DND-41 (cell line): ENCODE measurements at regions not wholly inside any gene's neighbourhood (a gene's known extent, or its start where the extent isn't known, plus 50 kb on each side); places are given as distances from the start of the nearest gene placed in this dataset.

Experiments
- ATAC-seq: fragments of 200-7000 bp; cut with Tn5 transposase; 3 replicates; pipeline ENCODE4 v1.9.1; 2021; ENCODE audit warnings: low read depth; ENCODE audit not compliant: insufficient read depth
- DNase-seq: peaks from one replicate; pipeline ENCODE4 v3.0.0-alpha.2; 2020
- H2AFZ ChIP-seq: 2 replicates; pipeline ENCODE4 v1.6.0; 2012; ENCODE audit warnings: low read depth, low read length
- H3K27ac ChIP-seq: 2 replicates; pipeline ENCODE4 v1.5.1; 2012; ENCODE audit warnings: low read length, inconsistent platforms
- H3K27me3 ChIP-seq: fragments of 200-600 bp; sonication (generic); 2 replicates; pipeline ENCODE4 v1.6.0; 2012; ENCODE audit warnings: low read length, mild to moderate bottlenecking, inconsistent platforms; ENCODE audit not compliant: insufficient read depth, poor library complexity
- H3K36me3 ChIP-seq: 2 replicates; pipeline ENCODE4 v1.5.1; 2012; ENCODE audit warnings: low read length, inconsistent platforms; ENCODE audit not compliant: insufficient read depth
- H3K4me1 ChIP-seq: 2 replicates; pipeline ENCODE4 v1.5.1; 2012; ENCODE audit warnings: mild to moderate bottlenecking, low read length; ENCODE audit not compliant: insufficient read depth
- H3K4me2 ChIP-seq: 2 replicates; pipeline ENCODE4 v1.6.0; 2012; ENCODE audit warnings: mild to moderate bottlenecking, moderate library complexity, low read length, inconsistent platforms; ENCODE audit not compliant: insufficient read depth
- H3K4me3 ChIP-seq, 2 experiments: fragments of 200-600 bp in 1 of 2; shearing (Covaris generic) in 1 of 2; 2 replicates each; pipeline ENCODE4 v1.5.1; 2012 to 2016; ENCODE audit warnings: inconsistent platforms in 2 of 2, low read length in 2 of 2, mild to moderate bottlenecking in 2 of 2, low read depth in 1 of 2, moderate library complexity in 1 of 2
- H3K79me2 ChIP-seq: 2 replicates; pipeline ENCODE4 v1.6.0; 2012; ENCODE audit warnings: low read length, inconsistent platforms; ENCODE audit not compliant: insufficient read depth
- H3K9ac ChIP-seq: 2 replicates; pipeline ENCODE4 v1.6.0; 2012; ENCODE audit warnings: low read depth, mild to moderate bottlenecking, inconsistent platforms, low read length, moderate library complexity
- H3K9me3 ChIP-seq: 2 replicates; pipeline ENCODE4 v1.5.1; 2012; ENCODE audit warnings: low read length, moderate library complexity, mild to moderate bottlenecking, inconsistent platforms; ENCODE audit not compliant: insufficient read depth, severe bottlenecking
- H4K20me1 ChIP-seq: 2 replicates; pipeline ENCODE4 v1.6.0; 2012; ENCODE audit warnings: low read length; ENCODE audit not compliant: insufficient read depth
- EZH2 ChIP-seq: IDR thresholded peaks from 3 replicates; pipeline ENCODE4 v1.6.1; 2012; ENCODE audit warnings: borderline replicate concordance, low read depth, mild to moderate bottlenecking, moderate library complexity, low read length, inconsistent platforms; ENCODE audit not compliant: severe bottlenecking
- TF ChIP-seq, protein P1 (sequence below): IDR thresholded peaks from 2 replicates; pipeline ENCODE4 v1.5.1; 2012; ENCODE audit warnings: borderline replicate concordance, low read length, moderate library complexity, mild to moderate bottlenecking; ENCODE audit not compliant: poor library complexity, severe bottlenecking; ENCODE audit errors: extremely low read depth

DNA sequence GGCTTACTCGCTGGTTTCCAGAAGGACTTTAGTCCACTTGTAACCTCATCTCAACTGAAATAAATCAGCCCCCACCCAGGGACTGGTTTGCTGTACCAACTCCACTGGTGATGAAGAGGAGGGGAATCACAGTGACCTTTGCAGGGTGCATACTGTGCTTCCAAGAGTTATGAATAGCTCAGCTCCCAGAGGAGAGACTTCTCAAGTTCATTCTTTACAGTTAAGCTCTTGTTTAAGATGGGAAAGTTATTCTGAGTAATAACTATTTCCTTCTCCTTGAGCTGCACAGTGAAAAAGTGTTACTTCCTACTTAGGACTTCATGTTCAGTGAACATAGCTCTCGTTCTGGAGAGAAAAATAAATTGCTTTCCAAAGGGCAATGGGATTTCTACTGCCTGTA is 166.5 kb upstream of the ECI2 start:
- Histone ChIP-seq H3K4me3 (no peak overlapping the region), H3K4me1 (no peaks in the 10 kb centered on the region), H3K27ac (no peak overlapping the region), H4K20me1 (no peaks in the 10 kb centered on the region), H3K9ac (no peak overlapping the region), H3K9me3 (no peaks in the 10 kb centered on the region), H3K27me3 (no peaks in the 10 kb centered on the region), H3K36me3 (no peaks in the 10 kb centered on the region), H3K4me2 (no peak overlapping the region), H2AFZ (no peak overlapping the region), H3K79me2 (no peaks in the 10 kb centered on the region)
- ATAC-seq (no peak), DNase-seq (no peak)
- no peak for TF ChIP-seq EZH2
- TF ChIP-seq, protein P1, sequence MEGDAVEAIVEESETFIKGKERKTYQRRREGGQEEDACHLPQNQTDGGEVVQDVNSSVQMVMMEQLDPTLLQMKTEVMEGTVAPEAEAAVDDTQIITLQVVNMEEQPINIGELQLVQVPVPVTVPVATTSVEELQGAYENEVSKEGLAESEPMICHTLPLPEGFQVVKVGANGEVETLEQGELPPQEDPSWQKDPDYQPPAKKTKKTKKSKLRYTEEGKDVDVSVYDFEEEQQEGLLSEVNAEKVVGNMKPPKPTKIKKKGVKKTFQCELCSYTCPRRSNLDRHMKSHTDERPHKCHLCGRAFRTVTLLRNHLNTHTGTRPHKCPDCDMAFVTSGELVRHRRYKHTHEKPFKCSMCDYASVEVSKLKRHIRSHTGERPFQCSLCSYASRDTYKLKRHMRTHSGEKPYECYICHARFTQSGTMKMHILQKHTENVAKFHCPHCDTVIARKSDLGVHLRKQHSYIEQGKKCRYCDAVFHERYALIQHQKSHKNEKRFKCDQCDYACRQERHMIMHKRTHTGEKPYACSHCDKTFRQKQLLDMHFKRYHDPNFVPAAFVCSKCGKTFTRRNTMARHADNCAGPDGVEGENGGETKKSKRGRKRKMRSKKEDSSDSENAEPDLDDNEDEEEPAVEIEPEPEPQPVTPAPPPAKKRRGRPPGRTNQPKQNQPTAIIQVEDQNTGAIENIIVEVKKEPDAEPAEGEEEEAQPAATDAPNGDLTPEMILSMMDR, result no peak

DNA sequence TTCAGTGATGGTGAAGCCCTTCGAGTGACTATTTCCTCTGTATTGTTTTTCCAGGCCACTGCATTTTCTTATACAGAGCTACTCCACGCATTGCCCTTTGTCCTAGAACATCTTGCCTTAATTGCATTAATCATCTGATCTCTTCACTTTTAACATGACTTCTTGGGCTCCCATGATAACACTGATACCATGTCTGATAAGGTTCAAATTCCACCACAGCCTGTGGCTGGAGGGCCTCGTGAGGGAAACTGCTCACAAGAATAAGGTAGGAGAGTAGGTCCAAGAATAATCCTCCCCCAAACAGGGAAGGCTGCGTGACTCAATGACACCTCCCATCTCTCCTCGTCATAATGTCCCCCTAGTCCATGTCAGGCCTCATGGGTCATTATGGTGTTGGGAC is 165.5 kb upstream of the ECI2 start:
- DNase-seq (no peak), ATAC-seq (no peak)
- H3K36me3 ChIP-seq, result no peaks in the 10 kb centered on the region
- TF ChIP-seq, protein P1, result no peak
- TF ChIP-seq EZH2, result no peak
- H3K4me3 ChIP-seq, result no peak overlapping the region
- H2AFZ ChIP-seq, result no peak overlapping the region
- no peaks in the 10 kb centered on the region for H3K9me3 ChIP-seq
- H3K9ac ChIP-seq, result no peak overlapping the region
- no peaks in the 10 kb centered on the region for H3K79me2 ChIP-seq
- H3K27me3 ChIP-seq, result no peaks in the 10 kb centered on the region
- H3K4me2 ChIP-seq, result no peak overlapping the region
- H3K4me1 ChIP-seq, result no peaks in the 10 kb centered on the region
- no peak overlapping the region for H3K27ac ChIP-seq
- H4K20me1 ChIP-seq, result no peaks in the 10 kb centered on the region

GRCh38 chr6:4299476-4299875 is 164.1 kb upstream of the ECI2 start:
- Histone ChIP-seq H3K9ac (no peak overlapping the region), H3K4me2 (no peak overlapping the region), H3K36me3 (no peaks in the 10 kb centered on the region), H3K4me3 (no peak overlapping the region), H3K4me1 (no peaks in the 10 kb centered on the region), H4K20me1 (no peaks in the 10 kb centered on the region), H3K79me2 (no peaks in the 10 kb centered on the region), H3K27ac (no peak overlapping the region), H3K27me3 (no peaks in the 10 kb centered on the region), H2AFZ (no peak overlapping the region), H3K9me3 (no peaks in the 10 kb centered on the region)
- DNase-seq, result no peak
- ATAC-seq, result no peak
- TF ChIP-seq EZH2, result no peak
- TF ChIP-seq, protein P1, result no peak

- TF ChIP-seq, protein P1, result no peak
- no peak for TF ChIP-seq EZH2
- DNase-seq (no peak), ATAC-seq (no peak)
- Histone ChIP-seq H3K4me3 (no peak overlapping the region), H3K9me3 (no peaks in the 10 kb centered on the region), H3K36me3 (no peaks in the 10 kb centered on the region), H2AFZ (no peak overlapping the region), H4K20me1 (no peaks in the 10 kb centered on the region), H3K4me1 (no peaks in the 10 kb centered on the region), H3K4me2 (no peak overlapping the region), H3K79me2 (no peaks in the 10 kb centered on the region), H3K27me3 (peaks cover 2% of the 10 kb centered on the region), H3K27ac (no peak overlapping the region), H3K9ac (no peak overlapping the region)
Measured at GRCh38 chr6:4297348-4297747, 162.0 kb upstream of the ECI2 start.
